ENCODE measurements at regions not wholly inside any gene's neighbourhood (a gene's known extent, or its start where the extent isn't known, plus 50 kb on each side); places are given as distances from the start of the nearest gene placed in this dataset.

DNA sequence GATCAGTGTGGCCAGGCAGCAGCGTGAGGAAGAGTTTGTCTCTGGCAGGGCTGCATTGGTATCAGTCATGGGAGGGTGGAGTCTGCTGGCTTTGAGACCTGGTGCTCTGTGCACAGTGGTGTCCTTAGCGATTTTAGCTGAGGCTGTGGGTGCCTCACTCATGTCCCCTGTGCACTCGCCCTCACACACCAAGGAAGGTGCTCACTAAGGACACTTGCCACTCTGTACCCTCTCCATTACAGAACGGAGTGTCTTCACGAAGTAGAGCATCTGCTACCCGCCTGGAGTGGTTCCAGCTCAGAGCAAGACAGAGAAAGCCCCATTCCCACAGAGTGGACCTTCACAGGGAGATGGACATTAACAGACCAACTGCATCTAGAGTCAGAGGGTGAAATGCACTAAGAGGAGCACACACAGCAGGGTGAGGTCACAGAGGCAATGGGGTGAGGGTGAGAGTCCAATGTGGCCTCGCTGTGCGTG, 117.9 kb downstream of the MATN1 start:
- Histone ChIP-seq H4K20me1 (ENCODE audit: insufficient read depth) (no peaks in the 10 kb centered on the region), H3K9me3 (ENCODE audit: control insufficient read depth in 1 of 2, insufficient read depth in 1 of 2, low read depth in 1 of 2, low read length in 2 of 2) (no peaks in the 10 kb centered on the region), H2AFZ (ENCODE audit: low read depth, low read length, poor library complexity, severe bottlenecking) (no peak overlapping the region), H3K79me2 (ENCODE audit: insufficient read depth, low read length) (no peaks in the 10 kb centered on the region), H3K4me2 (ENCODE audit: low read length) (no peak overlapping the region), H3K27ac (ENCODE audit: low read depth, low read length) (no peak overlapping the region), H3K9me2 (ENCODE audit: insufficient read depth) (no peaks in the 10 kb centered on the region), H3K9ac (ENCODE audit: low read length) (no peak overlapping the region), H3K36me3 (ENCODE audit: control insufficient read depth in 1 of 2, insufficient read depth in 2 of 2, low read length in 2 of 2) (no peaks in the 10 kb centered on the region), H3K4me1 (ENCODE audit: control insufficient read depth in 1 of 2, insufficient read depth in 2 of 2, low read length in 2 of 2) (no peaks in the 10 kb centered on the region), H3K4me3 (replicated peaks in 1 of 2; ENCODE audit: low read depth in 1 of 2, low read length in 2 of 2) (no peak overlapping the region), H3K27me3 (ENCODE audit: insufficient read depth, low read length) (no peaks in the 10 kb centered on the region)
- POLR2A ChIA-PET = no interaction called here
- CTCF ChIA-PET = no interaction called here
- TF ChIP-seq CEBPB (IDR thresholded peaks at IDR 0.05; ENCODE audit: low read depth) = no peak
- TF ChIP-seq, protein P1, sequence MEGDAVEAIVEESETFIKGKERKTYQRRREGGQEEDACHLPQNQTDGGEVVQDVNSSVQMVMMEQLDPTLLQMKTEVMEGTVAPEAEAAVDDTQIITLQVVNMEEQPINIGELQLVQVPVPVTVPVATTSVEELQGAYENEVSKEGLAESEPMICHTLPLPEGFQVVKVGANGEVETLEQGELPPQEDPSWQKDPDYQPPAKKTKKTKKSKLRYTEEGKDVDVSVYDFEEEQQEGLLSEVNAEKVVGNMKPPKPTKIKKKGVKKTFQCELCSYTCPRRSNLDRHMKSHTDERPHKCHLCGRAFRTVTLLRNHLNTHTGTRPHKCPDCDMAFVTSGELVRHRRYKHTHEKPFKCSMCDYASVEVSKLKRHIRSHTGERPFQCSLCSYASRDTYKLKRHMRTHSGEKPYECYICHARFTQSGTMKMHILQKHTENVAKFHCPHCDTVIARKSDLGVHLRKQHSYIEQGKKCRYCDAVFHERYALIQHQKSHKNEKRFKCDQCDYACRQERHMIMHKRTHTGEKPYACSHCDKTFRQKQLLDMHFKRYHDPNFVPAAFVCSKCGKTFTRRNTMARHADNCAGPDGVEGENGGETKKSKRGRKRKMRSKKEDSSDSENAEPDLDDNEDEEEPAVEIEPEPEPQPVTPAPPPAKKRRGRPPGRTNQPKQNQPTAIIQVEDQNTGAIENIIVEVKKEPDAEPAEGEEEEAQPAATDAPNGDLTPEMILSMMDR (IDR thresholded peaks at IDR 0.05 in 2 of 3, conservative IDR thresholded peaks at IDR 0.05 in 1 of 3; ENCODE audit: borderline replicate concordance in 1 of 3, insufficient read depth in 1 of 3, low read depth in 2 of 3, low read length in 2 of 3) = no peak
- TF ChIP-seq EGR1 (IDR thresholded peaks at IDR 0.05; ENCODE audit: low read depth) = no peak
- TF ChIP-seq, protein P2, sequence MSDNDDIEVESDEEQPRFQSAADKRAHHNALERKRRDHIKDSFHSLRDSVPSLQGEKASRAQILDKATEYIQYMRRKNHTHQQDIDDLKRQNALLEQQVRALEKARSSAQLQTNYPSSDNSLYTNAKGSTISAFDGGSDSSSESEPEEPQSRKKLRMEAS (IDR thresholded peaks at IDR 0.05) = no peak
- no peak for TF ChIP-seq JUND (IDR thresholded peaks at IDR 0.05)
- no peak for TF ChIP-seq EZH2phosphoT487 (IDR thresholded peaks at IDR 0.05; ENCODE audit: borderline replicate concordance)
- no peak for TF ChIP-seq SP1 (IDR thresholded peaks at IDR 0.05; ENCODE audit: low read depth)
- TF ChIP-seq FOSL1 (IDR thresholded peaks at IDR 0.05; ENCODE audit: low read depth) = no peak
- TF ChIP-seq YY1 (IDR thresholded peaks at IDR 0.05; ENCODE audit: extremely low read depth, insufficient replicate concordance, low read depth, low read length) = no peak
- TF ChIP-seq SIN3A (IDR thresholded peaks at IDR 0.05; ENCODE audit: low read depth) = no peak
- no peak for TF ChIP-seq ZNF274 (IDR thresholded peaks at IDR 0.05; ENCODE audit: low read depth, low read length)
- DNase-seq (ENCODE audit: low read depth, low spot score) (no peak), ATAC-seq (no peak)
- RAD21 ChIA-PET (ENCODE audit: low non-redundant PET in 1 of 2, low total read pairs in 2 of 2, uncharacterized antibody in 2 of 2, unreplicated experiment in 2 of 2) = no interaction called here
- no TSS peak for BruUV-seq (replicated peaks)
- intact Hi-C loops (cut with micrococcal nuclease) = no loop called here

Measured in HCT116 (cell line).